ENCODE measurements at regions not wholly inside any gene's neighbourhood (a gene's known extent, or its start where the extent isn't known, plus 50 kb on each side); places are given as distances from the start of the nearest gene placed in this dataset.

DNA sequence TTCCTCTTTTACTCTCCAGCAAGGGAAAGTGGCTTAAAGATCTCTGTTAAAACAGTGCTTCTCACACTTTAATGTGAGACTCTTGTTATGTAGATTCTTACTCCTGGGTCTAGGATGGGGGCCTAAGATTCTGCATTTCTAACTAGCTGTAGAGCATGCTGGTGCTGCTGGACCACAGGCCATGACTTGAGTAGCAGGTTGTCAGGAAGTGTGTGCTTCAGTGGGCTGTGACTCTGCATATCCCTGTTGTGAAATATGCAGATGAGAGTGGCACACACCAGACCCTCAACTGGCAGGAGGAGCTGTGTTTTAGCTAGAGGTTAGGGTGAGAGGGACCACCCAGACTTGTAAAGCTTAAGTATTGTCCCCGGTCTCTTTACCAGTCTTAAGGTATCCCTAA lies 191.1 kb upstream of the DMRT1 start:
- CTCF ChIA-PET (ENCODE audit: low intra/inter-chr PET ratio, low total read pairs) = no interaction called here
- H3K4me3 ChIP-seq (replicated peaks in 1 of 3; ENCODE audit: insufficient read depth in 1 of 3, low read depth in 2 of 3, low read length in 3 of 3) = no peak overlapping the region
- 0 out of 2 replicates have a peak, but pooled peaks cover 6% of the 10 kb centered on the region for H3K4me1 ChIP-seq (ENCODE audit: insufficient read depth, low read length)
- no peaks in the 10 kb centered on the region for H3K79me2 ChIP-seq (ENCODE audit: insufficient read depth, low read length)
- in situ Hi-C loops (cut with HindIII; ENCODE audit: extremely low pct_ligation_motif_present, low pct_unique_long_range_greater_than_20kb) (no loop called here), intact Hi-C loops (cut with micrococcal nuclease; ENCODE audit: unreplicated experiment) (no loop called here)
- ATAC-seq = no peak
- H2AFZ ChIP-seq (ENCODE audit: low read length) = no peak overlapping the region
- no peaks in the 10 kb centered on the region for H3K27me3 ChIP-seq (ENCODE audit: control insufficient read depth in 1 of 2, insufficient read depth in 2 of 2, low read length in 2 of 2)
- H4K20me1 ChIP-seq (ENCODE audit: insufficient read depth, low read length) = no peaks in the 10 kb centered on the region
- FAIRE-seq = no peak
- no TSS peak for BruUV-seq (replicated peaks)
- H3K4me2 ChIP-seq (ENCODE audit: low read depth, low read length) = no peak overlapping the region
- no peak for DNase-seq (ENCODE audit: low spot score)
- POLR2A ChIA-PET = no interaction called here
- no peak overlapping the region for H3K9ac ChIP-seq (ENCODE audit: insufficient read depth, low read depth, low read length)
- WGBS (ENCODE audit: low lambda C conversion rate) = 94% methylated on average over 1 of the region's 1 CpG
- no peak overlapping the region for H3K27ac ChIP-seq (ENCODE audit: extremely low read length, insufficient read depth, low read length)
- H3K9me3 ChIP-seq (ENCODE audit: low read length) = no peaks in the 10 kb centered on the region
- H3K36me3 ChIP-seq (replicated peaks in 1 of 2; ENCODE audit: control insufficient read depth in 1 of 2, insufficient read depth in 2 of 2, low read length in 2 of 2) = no peaks in the 10 kb centered on the region
- TF ChIP-seq PCBP1 (IDR thresholded peaks at IDR 0.05; ENCODE audit: borderline replicate concordance, low read depth, low read length) (no peak), HHEX (CRISPR knock-in tag; IDR thresholded peaks at IDR 0.05) (no peak), ZBTB34 (CRISPR knock-in tag; IDR thresholded peaks at IDR 0.05) (no peak), TCF7 (IDR thresholded peaks at IDR 0.05; ENCODE audit: low read depth) (no peak), TGIF2 (CRISPR knock-in tag; IDR thresholded peaks at IDR 0.05) (no peak), SMARCC2 (IDR thresholded peaks at IDR 0.05) (no peak), DRAP1 (CRISPR knock-in tag; IDR thresholded peaks at IDR 0.05) (no peak), ZNF17 (CRISPR knock-in tag; IDR thresholded peaks at IDR 0.05) (no peak), AKNA (CRISPR knock-in tag; IDR thresholded peaks at IDR 0.05; ENCODE audit: borderline replicate concordance) (no peak), SKIL (CRISPR knock-in tag; IDR thresholded peaks at IDR 0.05; ENCODE audit: borderline replicate concordance) (no peak), ZBTB20 (CRISPR knock-in tag; IDR thresholded peaks at IDR 0.05; ENCODE audit: borderline replicate concordance, low read depth) (no peak), GATAD1 (CRISPR knock-in tag; IDR thresholded peaks at IDR 0.05) (no peak), ZNF260 (CRISPR knock-in tag; IDR thresholded peaks at IDR 0.05; ENCODE audit: borderline replicate concordance, low read depth) (no peak), FOXO1 (CRISPR knock-in tag; IDR thresholded peaks at IDR 0.05) (no peak), ZMYM4 (CRISPR knock-in tag; IDR thresholded peaks at IDR 0.05) (no peak), ZNF772 (CRISPR knock-in tag; IDR thresholded peaks at IDR 0.05) (no peak), KAT7 (CRISPR knock-in tag; IDR thresholded peaks at IDR 0.05; ENCODE audit: borderline replicate concordance) (no peak)
- TF ChIP-seq, protein P1, sequence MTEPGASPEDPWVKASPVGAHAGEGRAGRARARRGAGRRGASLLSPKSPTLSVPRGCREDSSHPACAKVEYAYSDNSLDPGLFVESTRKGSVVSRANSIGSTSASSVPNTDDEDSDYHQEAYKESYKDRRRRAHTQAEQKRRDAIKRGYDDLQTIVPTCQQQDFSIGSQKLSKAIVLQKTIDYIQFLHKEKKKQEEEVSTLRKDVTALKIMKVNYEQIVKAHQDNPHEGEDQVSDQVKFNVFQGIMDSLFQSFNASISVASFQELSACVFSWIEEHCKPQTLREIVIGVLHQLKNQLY (CRISPR knock-in tag; IDR thresholded peaks at IDR 0.05) = no peak

Data from HepG2 (cell line).